MCF 10A (cell line): ENCODE measurements at regions not wholly inside any gene's neighbourhood (a gene's known extent, or its start where the extent isn't known, plus 50 kb on each side); places are given as distances from the start of the nearest gene placed in this dataset.

Experiments
- BruUV-seq: library from RNA; stranded (reverse); fragments of 400-500 nt; replicated peaks from 2 replicates; lab custom pipeline; 2021; lab: Mats Ljungman, UMichigan
- CTCF ChIA-PET: fragments of 300-600 bp; sonication (Branson Sonifier 250); formaldehyde crosslinking; extraction: SDS; loops from one replicate; lab custom pipeline; 2021; ENCODE audit warnings: antibody characterized with exemption, inconsistent platforms; lab: Yijun Ruan, JAX
- POLR2A ChIA-PET: fragments of 300-600, 350-650 bp; sonication (Branson Sonifier 250); formaldehyde crosslinking; extraction: SDS; loops from one replicate; lab custom pipeline; 2020; ENCODE audit warnings: antibody characterized with exemption, inconsistent platforms; lab: Yijun Ruan, JAX
- DNase-seq: peaks from one replicate; pipeline ENCODE4 v3.0.0-alpha.2; 2018; ENCODE audit not compliant: unreplicated experiment
- H3K27ac Mint-ChIP-seq: one replicate; pipeline ENCODE4 v1.8.0; 2022; ENCODE audit warnings: mild to moderate bottlenecking, low read depth, mixed read lengths; ENCODE audit not compliant: unreplicated experiment
- H3K27me3 Mint-ChIP-seq: one replicate; pipeline ENCODE4 v1.8.0; 2022; ENCODE audit warnings: mixed read lengths; ENCODE audit not compliant: insufficient read depth, unreplicated experiment
- H3K36me3 Mint-ChIP-seq: one replicate; pipeline ENCODE4 v1.8.0; 2022; ENCODE audit warnings: mild to moderate bottlenecking, moderate library complexity, mixed read lengths; ENCODE audit not compliant: insufficient read depth, unreplicated experiment
- H3K4me1 Mint-ChIP-seq: one replicate; pipeline ENCODE4 v1.8.0; 2022; ENCODE audit warnings: mixed read lengths; ENCODE audit not compliant: insufficient read depth, unreplicated experiment
- H3K4me3 Mint-ChIP-seq: one replicate; pipeline ENCODE4 v1.8.0; 2022; ENCODE audit warnings: mild to moderate bottlenecking, moderate library complexity, mixed read lengths; ENCODE audit not compliant: unreplicated experiment
- H3K9me3 Mint-ChIP-seq: one replicate; pipeline ENCODE4 v1.8.0; 2022; ENCODE audit warnings: mixed read lengths; ENCODE audit not compliant: unreplicated experiment
- CTCF ChIP-seq: fragments of 200-600 bp; IDR thresholded peaks from one replicate; pipeline ENCODE4 v1.8.0; 2022; ENCODE audit warnings: antibody characterized with exemption, mild to moderate bottlenecking; ENCODE audit not compliant: unreplicated experiment
- intact Hi-C: fragments of 100-400 bp; cut with micrococcal nuclease; formaldehyde crosslinking; loops from 2 replicates; pipeline ENCODE4 v1.14.1; 2022

GRCh38 chr6:14369717-14370116, 252.1 kb downstream of the CD83 start:
- CTCF ChIA-PET = no interaction called here
- Mint-ChIP-seq H3K36me3 (no peaks in the 10 kb centered on the region), H3K4me1 (no peaks in the 10 kb centered on the region), H3K4me3 (no peak overlapping the region), H3K27ac (no peak overlapping the region), H3K9me3 (no peaks in the 10 kb centered on the region), H3K27me3 (no peaks in the 10 kb centered on the region)
- TF ChIP-seq CTCF = no peak
- POLR2A ChIA-PET = no interaction called here
- no peak for DNase-seq
- no TSS peak for BruUV-seq
- intact Hi-C loops = no loop called here

- Mint-ChIP-seq H3K27ac (no peak overlapping the region), H3K9me3 (no peaks in the 10 kb centered on the region), H3K4me3 (no peak overlapping the region), H3K27me3 (no peaks in the 10 kb centered on the region), H3K36me3 (no peaks in the 10 kb centered on the region), H3K4me1 (no peaks in the 10 kb centered on the region)
- no peak for DNase-seq
- intact Hi-C loops = no loop called here
- BruUV-seq = no TSS peak
- ChIA-PET POLR2A (interaction anchor here (0.6 kb wide), 1 partner anchor 594 kb away, joined by 3 read pairs; no protein-coding TSS in a partner anchor), CTCF (no interaction called here)
- no peak for TF ChIP-seq CTCF
Measured at GRCh38 chr6:14371530-14371929, 254.0 kb downstream of the CD83 start.

GRCh38 chr6:14372734-14373489, 255.3 kb downstream of the CD83 start:
- intact Hi-C loops = no loop called here
- Mint-ChIP-seq H3K27me3 (no peaks in the 10 kb centered on the region), H3K36me3 (no peaks in the 10 kb centered on the region), H3K4me1 (no peaks in the 10 kb centered on the region), H3K27ac (no peak overlapping the region), H3K4me3 (no peak overlapping the region), H3K9me3 (no peaks in the 10 kb centered on the region)
- no peak for TF ChIP-seq CTCF
- BruUV-seq = no TSS peak
- no peak for DNase-seq
- ChIA-PET POLR2A (no interaction called here), CTCF (no interaction called here)

GRCh38 chr6:14373648-14374437, 256.3 kb downstream of the CD83 start:
- DNase-seq = no peak
- H3K27ac Mint-ChIP-seq = no peak overlapping the region
- BruUV-seq = no TSS peak
- H3K4me1 Mint-ChIP-seq = no peaks in the 10 kb centered on the region
- no peaks in the 10 kb centered on the region for H3K27me3 Mint-ChIP-seq
- ChIA-PET POLR2A (no interaction called here), CTCF (no interaction called here)
- no peak overlapping the region for H3K4me3 Mint-ChIP-seq
- no peaks in the 10 kb centered on the region for H3K9me3 Mint-ChIP-seq
- intact Hi-C loops = no loop called here
- H3K36me3 Mint-ChIP-seq = no peaks in the 10 kb centered on the region
- no peak for TF ChIP-seq CTCF
